MM.1S (cell line): ENCODE measurements at regions not wholly inside any gene's neighbourhood (a gene's known extent, or its start where the extent isn't known, plus 50 kb on each side); places are given as distances from the start of the nearest gene placed in this dataset.

Experiments
- DNase-seq: peaks from one replicate; pipeline ENCODE4 v3.0.0-alpha.2; 2015
- H2AFZ ChIP-seq: fragments of 300-600 bp; sonication (generic); 2 replicates; pipeline ENCODE4 v1.6.0; 2016; ENCODE audit warnings: antibody characterized with exemption, low read length
- H3F3A ChIP-seq: fragments of 300-600 bp; sonication (generic); 2 replicates; pipeline ENCODE4 v1.6.1; 2016; ENCODE audit warnings: mild to moderate bottlenecking, antibody characterized with exemption, low read length, moderate library complexity, mixed read lengths; ENCODE audit not compliant: insufficient read depth
- H3K27ac ChIP-seq: fragments of 300-600 bp; sonication (generic); 2 replicates; pipeline ENCODE4 v1.5.1; 2016; ENCODE audit warnings: mild to moderate bottlenecking, low read length
- H3K27me3 ChIP-seq: fragments of 300-600 bp; sonication (generic); replicated peaks from 2 replicates; pipeline ENCODE4 v1.6.0; 2016; ENCODE audit warnings: low read length; ENCODE audit not compliant: insufficient read depth
- H3K36me3 ChIP-seq: fragments of 300-600 bp; sonication (generic); replicated peaks from 2 replicates; pipeline ENCODE4 v1.6.1; 2016; ENCODE audit warnings: mild to moderate bottlenecking, low read length, mixed read lengths; ENCODE audit not compliant: insufficient read depth
- H3K4me1 ChIP-seq: fragments of 300-600 bp; sonication (generic); 2 replicates; pipeline ENCODE4 v1.6.1; 2016; ENCODE audit warnings: low read length, mixed read lengths
- H3K4me2 ChIP-seq: fragments of 300-600 bp; sonication (generic); 2 replicates; pipeline ENCODE4 v1.6.0; 2016; ENCODE audit warnings: low read depth, low read length
- H3K4me3 ChIP-seq: fragments of 300-600 bp; sonication (generic); 2 replicates; pipeline ENCODE4 v1.5.1; 2016; ENCODE audit warnings: low read length, mixed read lengths
- H3K79me2 ChIP-seq: fragments of 300-600 bp; sonication (generic); 2 replicates; pipeline ENCODE4 v1.6.1; 2016; ENCODE audit warnings: mixed run types, low read length, mixed read lengths
- H3K9ac ChIP-seq: fragments of 300-600 bp; sonication (generic); 2 replicates; pipeline ENCODE4 v1.6.1; 2016; ENCODE audit warnings: low read length, mixed read lengths
- H3K9me2 ChIP-seq: fragments of 300-600 bp; sonication (generic); replicated peaks from 2 replicates; pipeline ENCODE4 v1.6.1; 2016; ENCODE audit warnings: mild to moderate bottlenecking, low read length, mixed read lengths; ENCODE audit not compliant: insufficient read depth
- H3K9me3 ChIP-seq: fragments of 300-600 bp; sonication (generic); replicated peaks from 2 replicates; pipeline ENCODE4 v1.6.1; 2016; ENCODE audit warnings: mild to moderate bottlenecking, low read length, mixed read lengths; ENCODE audit not compliant: insufficient read depth
- H4K20me1 ChIP-seq: fragments of 300-600 bp; sonication (generic); 2 replicates; pipeline ENCODE4 v1.6.1; 2016; ENCODE audit warnings: mild to moderate bottlenecking, low read length, moderate library complexity, mixed read lengths; ENCODE audit not compliant: insufficient read depth
- CTCF ChIP-seq: fragments of 300-600 bp; sonication (generic); IDR thresholded peaks from 2 replicates; pipeline ENCODE4 v1.5.1; 2016; ENCODE audit warnings: antibody characterized with exemption, low read length, mixed read lengths
- EZH2 ChIP-seq: fragments of 300-600 bp; sonication (generic); optimal IDR thresholded peaks from 2 replicates; pipeline ENCODE3; 2017; ENCODE audit warnings: low read depth, mild to moderate bottlenecking, antibody characterized with exemption, low read length, mixed read lengths
- EZH2phosphoT487 ChIP-seq: fragments of 300-600 bp; sonication (generic); IDR thresholded peaks from 2 replicates; pipeline ENCODE4 v1.6.1; 2018; ENCODE audit warnings: antibody characterized with exemption, low read length

- no peaks in the 10 kb centered on the region for H3K79me2 ChIP-seq
- H4K20me1 ChIP-seq, result no peaks in the 10 kb centered on the region
- H3K4me1 ChIP-seq, result no peaks in the 10 kb centered on the region
- TF ChIP-seq EZH2 (no peak), EZH2phosphoT487 (no peak), CTCF (no peak)
- no peaks in the 10 kb centered on the region for H3K27me3 ChIP-seq
- H3K36me3 ChIP-seq, result no peaks in the 10 kb centered on the region
- H3K9me2 ChIP-seq, result no peaks in the 10 kb centered on the region
- no peaks in the 10 kb centered on the region for H3K9me3 ChIP-seq
- DNase-seq, result no peak
- no peak overlapping the region for H3K27ac ChIP-seq
- no peak overlapping the region for H3K4me2 ChIP-seq
- no peak overlapping the region for H3K4me3 ChIP-seq
- H2AFZ ChIP-seq, result no peak overlapping the region
- no peaks in the 10 kb centered on the region for H3F3A ChIP-seq
- no peak overlapping the region for H3K9ac ChIP-seq
Measured at GRCh38 chr2:221169724-221170123, 402.4 kb downstream of the EPHA4 start.

GRCh38 chr2:221170548-221170947 is 401.6 kb downstream of the EPHA4 start:
- no peaks in the 10 kb centered on the region for H3K79me2 ChIP-seq
- no peaks in the 10 kb centered on the region for H3K36me3 ChIP-seq
- H2AFZ ChIP-seq, result no peak overlapping the region
- H3F3A ChIP-seq, result no peaks in the 10 kb centered on the region
- H3K4me1 ChIP-seq, result no peaks in the 10 kb centered on the region
- TF ChIP-seq EZH2, result no peak
- no peak for TF ChIP-seq EZH2phosphoT487
- no peak for TF ChIP-seq CTCF
- H3K9me3 ChIP-seq, result no peaks in the 10 kb centered on the region
- no peaks in the 10 kb centered on the region for H3K27me3 ChIP-seq
- no peak overlapping the region for H3K27ac ChIP-seq
- no peaks in the 10 kb centered on the region for H4K20me1 ChIP-seq
- no peaks in the 10 kb centered on the region for H3K9me2 ChIP-seq
- H3K9ac ChIP-seq, result no peak overlapping the region
- no peak overlapping the region for H3K4me2 ChIP-seq
- DNase-seq, result no peak
- H3K4me3 ChIP-seq, result no peak overlapping the region

- no peak overlapping the region for H3K4me2 ChIP-seq
- H3K4me3 ChIP-seq, result no peak overlapping the region
- H3K9me3 ChIP-seq, result no peaks in the 10 kb centered on the region
- no peaks in the 10 kb centered on the region for H3K27me3 ChIP-seq
- H3K9me2 ChIP-seq, result no peaks in the 10 kb centered on the region
- H4K20me1 ChIP-seq, result no peaks in the 10 kb centered on the region
- no peaks in the 10 kb centered on the region for H3F3A ChIP-seq
- no peaks in the 10 kb centered on the region for H3K79me2 ChIP-seq
- TF ChIP-seq CTCF (no peak), EZH2 (no peak), EZH2phosphoT487 (no peak)
- DNase-seq, result no peak
- no peak overlapping the region for H3K27ac ChIP-seq
- no peaks in the 10 kb centered on the region for H3K4me1 ChIP-seq
- H3K9ac ChIP-seq, result no peak overlapping the region
- no peak overlapping the region for H2AFZ ChIP-seq
- H3K36me3 ChIP-seq, result no peaks in the 10 kb centered on the region
Measured at GRCh38 chr2:221176667-221177066, 395.4 kb downstream of the EPHA4 start.
